Femur (tissue), 1 donor: ENCODE measurements at regions not wholly inside any gene's neighbourhood (a gene's known extent, or its start where the extent isn't known, plus 50 kb on each side); places are given as distances from the start of the nearest gene placed in this dataset.

ENCODE experiments used
- DNase-seq: peaks from one replicate; pipeline ENCODE4 v3.0.0-alpha.2; 2017

DNA sequence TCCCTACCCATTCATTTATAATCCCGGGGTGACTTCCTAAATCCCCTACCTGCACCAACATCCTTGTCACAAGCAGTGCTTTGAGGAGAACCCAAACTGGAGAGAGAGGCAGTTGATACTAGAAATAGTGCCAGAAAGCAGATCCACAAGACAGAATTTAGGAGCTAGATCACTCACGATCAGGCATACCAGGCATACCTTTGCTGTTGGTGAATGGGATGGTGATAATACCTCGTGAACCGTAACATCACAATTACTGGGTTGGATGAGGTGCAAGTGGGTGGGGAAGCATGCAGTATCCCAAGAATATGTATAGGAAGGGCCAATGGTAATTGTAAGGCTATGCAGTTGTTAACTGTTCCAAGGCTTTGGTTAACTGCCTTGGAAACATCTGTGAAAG is 129.3 kb downstream of the TMA16 start:
- DNase-seq: no peak

- DNase-seq: no peak
Observed at GRCh38 chr4:163624727-163625126, 130.2 kb downstream of the TMA16 start.

DNA sequence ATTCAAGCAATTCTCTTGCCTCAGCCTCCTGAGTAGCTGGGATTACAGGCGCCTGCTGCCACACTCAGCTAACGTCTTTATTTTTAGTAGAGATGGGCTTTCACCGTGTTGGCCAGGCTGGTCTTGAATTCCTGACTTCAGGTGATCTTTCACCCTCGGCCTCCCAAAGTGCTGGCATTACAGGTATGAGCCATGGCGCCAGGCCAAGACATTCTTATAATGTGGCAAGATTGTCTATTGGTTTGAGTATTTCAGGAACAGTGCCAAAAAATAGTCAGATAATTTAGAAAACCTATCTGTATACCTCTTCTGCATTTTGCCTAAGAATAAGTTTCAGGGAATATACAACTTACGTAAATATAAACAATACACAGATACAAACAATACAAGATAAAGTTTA is 136.8 kb downstream of the TMA16 start:
- no peak for DNase-seq

GRCh38 chr4:163638909-163639308 is 144.4 kb downstream of the TMA16 start:
- DNase-seq: no peak

GRCh38 chr4:163649557-163650091 is 155.1 kb downstream of the TMA16 start:
- no peak for DNase-seq

DNA sequence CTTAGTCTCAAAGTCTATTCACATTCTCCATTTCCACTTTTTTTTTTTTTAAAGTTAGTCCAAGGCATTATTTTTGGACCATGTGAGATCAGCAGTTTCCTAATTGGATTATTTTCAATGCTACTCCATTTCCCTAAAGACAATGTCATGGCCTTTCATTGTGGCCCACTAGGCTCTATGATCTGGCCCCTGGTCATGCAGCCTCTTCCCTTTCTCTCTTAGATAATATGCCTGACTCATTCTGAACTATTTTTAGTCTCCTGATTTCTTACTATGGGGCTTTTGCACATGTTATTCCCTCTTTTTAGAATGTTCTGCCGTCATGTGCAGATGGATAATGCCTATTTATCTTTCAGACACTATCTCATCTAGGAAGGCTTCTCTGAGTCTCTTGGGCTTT is 157.3 kb downstream of the TMA16 start:
- no peak for DNase-seq

- DNase-seq: no peak
Observed at GRCh38 chr4:163654621-163655020, 160.1 kb downstream of the TMA16 start.

GRCh38 chr4:163660636-163661035 is 166.1 kb downstream of the TMA16 start:
- DNase-seq: no peak

DNA sequence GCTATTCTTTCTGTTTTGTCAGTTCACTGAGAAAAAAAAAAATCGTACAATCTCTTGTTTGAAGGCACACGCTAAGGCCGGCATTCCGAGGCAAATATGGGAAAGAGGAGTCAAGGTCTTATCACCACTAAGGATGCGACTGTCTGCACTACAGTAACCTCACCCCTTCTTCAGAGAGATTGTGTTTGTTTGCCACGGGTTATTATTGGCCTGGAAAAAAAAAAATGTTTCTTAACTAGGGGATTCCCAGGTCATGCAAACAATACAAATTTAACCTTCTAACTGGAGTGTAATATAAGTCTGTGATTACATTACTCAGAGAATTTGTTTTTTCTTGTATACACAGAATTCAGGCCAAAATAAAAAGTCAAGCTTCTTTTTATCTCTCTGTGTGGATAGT is 168.3 kb downstream of the TMA16 start:
- no peak for DNase-seq

DNA sequence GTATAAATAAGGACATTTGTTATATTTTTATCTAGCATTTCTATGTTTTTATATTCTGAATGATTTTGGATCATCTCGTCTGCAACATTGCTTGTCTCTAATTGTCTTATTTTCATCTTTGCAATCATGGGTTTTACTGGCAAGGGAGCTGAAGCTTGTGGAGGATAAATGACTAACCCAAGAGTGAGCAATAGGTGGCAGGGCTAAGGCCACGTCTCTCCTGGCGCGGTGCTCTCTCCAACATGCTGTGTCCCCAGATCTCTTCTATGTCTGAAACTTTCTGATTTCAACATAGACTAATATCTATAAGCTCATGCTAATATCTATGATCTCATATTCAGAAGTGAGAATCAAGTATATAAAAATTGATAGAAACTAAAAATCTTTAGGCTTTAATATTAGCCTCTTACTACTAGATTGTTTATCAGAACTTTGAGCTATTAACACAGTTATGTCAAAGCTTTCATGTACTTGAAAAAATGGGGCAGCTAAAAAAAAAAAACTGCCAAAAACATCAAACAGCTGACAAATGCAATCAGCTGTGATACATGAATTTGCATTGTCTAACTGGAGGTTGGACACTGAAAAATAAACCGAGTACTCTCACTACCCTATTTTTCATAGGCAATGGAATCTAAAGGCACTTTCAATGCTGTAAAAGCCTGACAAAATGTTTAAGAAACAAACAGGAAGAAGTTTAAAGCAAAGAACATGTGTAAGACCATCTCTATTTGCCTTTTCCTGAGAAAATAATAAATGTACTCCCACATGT is 169.2 kb downstream of the TMA16 start:
- DNase-seq: no peak

GRCh38 chr4:163665101-163665500 is 170.6 kb downstream of the TMA16 start:
- DNase-seq: no peak

DNA sequence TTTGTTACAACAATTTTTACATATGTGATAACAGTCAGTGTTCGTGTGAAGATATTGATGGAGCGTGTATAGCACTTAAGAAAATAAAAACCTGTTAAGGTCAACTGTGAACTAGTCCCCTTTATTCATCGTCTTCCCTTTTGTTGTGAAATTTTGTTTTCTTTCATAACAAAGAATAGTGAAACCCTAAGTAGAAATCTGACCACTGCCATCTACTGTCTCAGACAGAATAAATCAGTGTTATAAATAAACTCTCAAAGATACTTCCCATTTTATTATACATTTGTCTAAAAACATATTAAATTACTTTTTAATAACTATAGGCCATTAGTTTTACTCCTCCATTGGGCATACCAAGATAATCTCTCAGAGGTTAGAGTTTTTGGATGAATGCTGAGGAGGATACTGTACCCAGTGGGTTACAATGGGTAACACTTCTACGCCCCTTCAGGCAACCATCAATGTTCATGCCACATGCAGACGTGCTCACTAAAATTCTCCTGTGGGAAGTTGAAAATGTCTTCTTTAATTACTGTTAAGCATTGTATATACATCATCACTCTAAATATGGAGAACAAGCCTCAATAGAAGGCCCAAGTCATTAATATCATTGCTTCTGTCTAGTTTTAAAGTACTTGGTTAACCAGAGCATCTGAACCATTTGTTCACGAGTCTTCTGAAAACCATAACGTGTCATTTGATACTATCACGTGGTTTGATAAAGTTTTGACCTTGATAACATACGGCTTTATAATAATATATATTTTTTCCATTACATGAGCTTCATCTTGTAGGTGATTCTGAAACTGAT is 171.2 kb downstream of the TMA16 start:
- no peak for DNase-seq

GRCh38 chr4:163666332-163666873 is 171.9 kb downstream of the TMA16 start:
- DNase-seq: no peak

DNA sequence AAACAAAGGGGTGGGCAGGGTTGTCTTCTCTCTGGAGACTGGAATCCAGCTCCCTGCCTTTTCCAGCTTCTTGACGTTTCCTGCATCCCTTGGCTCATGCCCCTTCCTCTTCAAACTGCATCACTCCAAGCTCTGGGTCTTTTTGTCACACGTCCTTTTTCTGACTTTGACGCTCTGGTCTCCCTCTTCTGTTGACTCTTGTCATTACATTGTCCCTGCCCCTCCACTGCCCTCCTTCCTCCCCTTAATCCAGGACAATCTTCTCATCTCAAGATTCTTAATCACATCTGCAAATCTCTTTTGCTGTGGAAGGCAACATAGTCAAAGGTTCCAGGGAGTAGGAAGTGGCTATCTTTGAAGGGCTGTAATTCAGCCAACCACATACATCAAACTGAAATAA is 178.3 kb downstream of the TMA16 start:
- no peak for DNase-seq

DNA sequence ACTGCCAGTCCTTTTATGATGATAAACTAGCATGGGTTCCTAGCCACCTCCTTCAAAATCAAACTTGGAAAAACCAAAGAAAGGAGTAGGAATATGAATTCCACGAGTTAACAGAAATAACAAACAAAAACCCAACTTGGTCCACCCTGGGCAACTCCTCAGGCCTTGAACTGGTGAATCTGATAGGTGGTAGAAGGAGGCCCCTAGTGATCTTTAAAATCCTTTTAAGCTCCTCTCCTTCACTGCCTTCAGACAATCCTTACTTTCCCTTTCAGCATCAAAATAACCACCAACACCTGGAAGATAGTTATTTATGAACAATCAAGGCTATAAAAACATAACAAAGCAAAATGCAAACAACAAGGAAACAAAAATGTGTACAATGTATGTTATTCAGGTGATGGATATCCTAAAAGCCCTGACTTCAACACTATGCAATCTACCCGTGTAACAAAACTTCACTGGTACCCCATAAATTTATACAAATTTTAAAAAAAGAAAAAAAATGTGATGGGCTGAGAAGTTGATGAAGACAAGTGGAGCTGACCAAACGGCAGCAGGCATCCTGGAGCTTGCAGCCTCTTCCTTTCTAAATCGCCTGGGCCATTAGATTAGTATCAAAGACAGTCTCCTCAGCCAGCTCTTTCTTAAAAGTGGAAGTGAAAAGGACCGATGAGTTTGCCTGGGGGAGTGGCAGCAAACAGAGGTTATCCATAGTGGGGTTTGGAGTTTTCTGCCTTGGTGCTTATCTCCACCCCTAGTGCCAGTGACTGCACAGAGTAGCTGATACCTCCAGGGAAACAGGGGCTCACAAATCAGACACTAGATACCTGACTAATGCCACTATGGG is 179.6 kb downstream of the TMA16 start:
- no peak for DNase-seq

DNA sequence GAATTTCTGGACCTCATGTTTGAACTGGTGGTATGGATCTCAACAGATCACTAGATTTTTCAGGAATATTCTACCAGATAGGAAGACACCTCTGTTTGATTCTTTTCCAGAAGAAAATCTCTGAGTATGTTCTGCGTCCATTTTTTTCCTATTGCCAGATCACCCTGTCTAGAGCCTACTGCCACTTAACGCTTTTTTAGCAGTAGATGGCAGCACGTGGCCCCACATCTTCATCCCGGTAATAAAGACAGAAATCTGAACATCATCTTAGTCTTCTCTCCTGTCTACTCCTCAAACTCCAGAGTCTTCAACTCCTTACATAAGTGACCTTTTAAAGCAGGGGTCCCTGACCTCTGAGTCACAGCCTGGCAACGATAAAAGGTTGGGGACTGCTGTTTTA is 184.7 kb downstream of the TMA16 start:
- DNase-seq: no peak

GRCh38 chr4:163680386-163681098 is 186.1 kb downstream of the TMA16 start:
- no peak for DNase-seq

- DNase-seq: no peak
Observed at GRCh38 chr4:163681208-163681821, 186.8 kb downstream of the TMA16 start.

- DNase-seq: no peak
Observed at GRCh38 chr4:163688856-163689255, 194.4 kb downstream of the TMA16 start.

- DNase-seq: no peak
Observed at GRCh38 chr4:163693211-163693610, 198.7 kb downstream of the TMA16 start.

- no peak for DNase-seq
Observed at GRCh38 chr4:163693776-163694175, 199.3 kb downstream of the TMA16 start.

GRCh38 chr4:163694385-163694784 is 199.9 kb downstream of the TMA16 start:
- DNase-seq: no peak
